HFF-Myc (cell line): ENCODE measurements at regions not wholly inside any gene's neighbourhood (a gene's known extent, or its start where the extent isn't known, plus 50 kb on each side); places are given as distances from the start of the nearest gene placed in this dataset.

Experiments
- DNase-seq: peaks from one replicate; pipeline ENCODE4 v3.0.0-alpha.2; 2011; ENCODE audit warnings: low read depth; ENCODE audit errors: extremely low read depth
- H3K4me3 ChIP-seq: replicated peaks from 2 replicates; pipeline ENCODE4 v1.5.1; 2011; ENCODE audit warnings: low read depth, mild to moderate bottlenecking, control low read depth, low read length
- CTCF ChIP-seq: IDR thresholded peaks from 2 replicates; pipeline ENCODE4 v1.5.1; 2012; ENCODE audit warnings: mild to moderate bottlenecking, low read depth, low read length, control low read depth; ENCODE audit errors: missing control alignments

GRCh38 chr15:88348579-88349230, 92.2 kb upstream of the NTRK3 start:
- DNase-seq, result no peak
- H3K4me3 ChIP-seq, result no peak overlapping the region
- TF ChIP-seq CTCF, result no peak

GRCh38 chr15:88345962-88346361, 89.4 kb upstream of the NTRK3 start:
- TF ChIP-seq CTCF, result no peak
- no peak for DNase-seq
- no peak overlapping the region for H3K4me3 ChIP-seq

- TF ChIP-seq CTCF, result no peak
- H3K4me3 ChIP-seq, result no peak overlapping the region
- no peak for DNase-seq
Observed at GRCh38 chr15:88344786-88345185, 88.2 kb upstream of the NTRK3 start.

- DNase-seq, result no peak
- no peak overlapping the region for H3K4me3 ChIP-seq
- TF ChIP-seq CTCF, result no peak
Observed at GRCh38 chr15:88342666-88343065, 86.1 kb upstream of the NTRK3 start.

GRCh38 chr15:88341653-88342052, 85.1 kb upstream of the NTRK3 start:
- no peak for TF ChIP-seq CTCF
- DNase-seq, result no peak
- H3K4me3 ChIP-seq, result no peak overlapping the region

GRCh38 chr15:88341006-88341405, 84.5 kb upstream of the NTRK3 start:
- TF ChIP-seq CTCF, result no peak
- no peak for DNase-seq
- H3K4me3 ChIP-seq, result no peak overlapping the region

GRCh38 chr15:88337993-88338392, 81.5 kb upstream of the NTRK3 start:
- DNase-seq, result no peak
- H3K4me3 ChIP-seq, result no peak overlapping the region
- TF ChIP-seq CTCF, result no peak
